Esophagus squamous epithelium (tissue), 4 donors: ENCODE measurements at regions not wholly inside any gene's neighbourhood (a gene's known extent, or its start where the extent isn't known, plus 50 kb on each side); places are given as distances from the start of the nearest gene placed in this dataset.

Experiments
- CTCF ChIP-seq, 6 experiments: fragments of 450-650 bp in 4 of 6; fragments of 200-600 bp in 2 of 6; sonication (generic) in 2 of 6; IDR thresholded peaks; one replicate each; pipeline ENCODE4 v1.5.1; 2016 to 2019; ENCODE audit warnings: antibody characterized with exemption in 6 of 6, mild to moderate bottlenecking in 4 of 6, moderate library complexity in 4 of 6
- POLR2A ChIP-seq, 4 donors: fragments of 450-650 bp; IDR thresholded peaks; one replicate each; pipeline ENCODE4 v1.6.1; 2017; ENCODE audit warnings: antibody characterized with exemption in 4 of 4, mild to moderate bottlenecking in 4 of 4, moderate library complexity in 3 of 4

- no peak for TF ChIP-seq CTCF (IDR thresholded peaks at IDR 0.05)
- no peak for TF ChIP-seq POLR2A (IDR thresholded peaks at IDR 0.05)
Measured at GRCh38 chr13:105193026-105193425, 1342.4 kb downstream of the EFNB2 start.
